ENCODE measurements at regions not wholly inside any gene's neighbourhood (a gene's known extent, or its start where the extent isn't known, plus 50 kb on each side); places are given as distances from the start of the nearest gene placed in this dataset.
"Not testable (repeated sequence)": the region's sequence is repeated elsewhere in the genome, so short reads cannot be mapped to it uniquely, and the experiment has no call there.

- H3K4me1 Mint-ChIP-seq, result peaks cover 0 to 5% of the 10 kb centered on the region in 2 donors
- peaks cover 6 to 11% of the 10 kb centered on the region in 2 donors for H3K27me3 Mint-ChIP-seq
- DNase-seq, result no peak
- H3K36me3 Mint-ChIP-seq, result no peaks in the 10 kb centered on the region
- H3K4me3 Mint-ChIP-seq, result no peak overlapping the region
- ATAC-seq (replicated peaks), result no peak
- H3K27ac Mint-ChIP-seq, result no peak overlapping the region
- no peaks in the 10 kb centered on the region for H3K9me3 Mint-ChIP-seq
These were observed 97.1 kb downstream of the ENC1 start for GRCh38 chr5:74543162-74543995.

- Mint-ChIP-seq H3K36me3 (no peaks in the 10 kb centered on the region), H3K9me3 (no peaks in the 10 kb centered on the region), H3K4me1 (peaks cover 0 to 5% of the 10 kb centered on the region in 2 donors), H3K4me3 (no peak overlapping the region), H3K27ac (no peak overlapping the region), H3K27me3 (peaks cover 11 to 13% of the 10 kb centered on the region in 2 donors)
- DNase-seq (no peak), ATAC-seq (replicated peaks) (no peak)
These were observed 98.0 kb downstream of the ENC1 start for GRCh38 chr5:74542482-74542881.

- Mint-ChIP-seq H3K9me3 (no peaks in the 10 kb centered on the region), H3K4me3 (no peak overlapping the region)
These were observed 99.1 kb downstream of the ENC1 start for GRCh38 chr5:74541381-74541781.

GRCh38 chr5:74540622-74541021 lies 99.9 kb downstream of the ENC1 start:
- DNase-seq, result no peak
- peaks cover 0 to 5% of the 10 kb centered on the region in 2 donors for H3K4me1 Mint-ChIP-seq
- H3K9me3 Mint-ChIP-seq, result no peaks in the 10 kb centered on the region
- no peak overlapping the region for H3K27ac Mint-ChIP-seq
- peaks cover 11 to 14% of the 10 kb centered on the region in 2 donors for H3K27me3 Mint-ChIP-seq
- no peak overlapping the region for H3K4me3 Mint-ChIP-seq
- no peaks in the 10 kb centered on the region for H3K36me3 Mint-ChIP-seq
- ATAC-seq (replicated peaks), result no peak

More at GRCh38 chr5:74541381-74541781, 99.1 kb downstream of the ENC1 start:
- DNase-seq (no peak), ATAC-seq (replicated peaks) (no peak)
- peaks cover 0 to 5% of the 10 kb centered on the region in 2 donors for H3K4me1 Mint-ChIP-seq
- H3K27me3 Mint-ChIP-seq, result peaks cover 11 to 14% of the 10 kb centered on the region in 2 donors
- H3K27ac Mint-ChIP-seq, result no peak overlapping the region
- no peaks in the 10 kb centered on the region for H3K36me3 Mint-ChIP-seq

GRCh38 chr5:74539986-74540385 lies 100.5 kb downstream of the ENC1 start:
- peaks cover 0 to 5% of the 10 kb centered on the region in 2 donors for H3K4me1 Mint-ChIP-seq
- H3K36me3 Mint-ChIP-seq, result no peaks in the 10 kb centered on the region
- no peaks in the 10 kb centered on the region for H3K9me3 Mint-ChIP-seq
- H3K4me3 Mint-ChIP-seq, result no peak overlapping the region
- H3K27me3 Mint-ChIP-seq, result peaks cover 11 to 14% of the 10 kb centered on the region in 2 donors
- no peak for ATAC-seq (replicated peaks)
- H3K27ac Mint-ChIP-seq, result no peak overlapping the region
- DNase-seq, result no peak

- Mint-ChIP-seq H3K9me3 (peaks cover 7 to 10% of the 10 kb centered on the region in 2 donors), H3K4me3 (no peak overlapping the region), H3K27me3 (peaks cover 8 to 11% of the 10 kb centered on the region in 2 donors), H3K27ac (no peak overlapping the region), H3K36me3 (no peaks in the 10 kb centered on the region), H3K4me1 (peaks cover 0 to 3% of the 10 kb centered on the region in 2 donors)
- no peak for DNase-seq
- ATAC-seq (replicated peaks), result no peak
These were observed 102.3 kb downstream of the ENC1 start for GRCh38 chr5:74538206-74538661.

- Mint-ChIP-seq H3K36me3 (no peaks in the 10 kb centered on the region), H3K9me3 (peaks cover 12 to 14% of the 10 kb centered on the region in 2 donors), H3K4me1 (no peaks in the 10 kb centered on the region), H3K27me3 (peaks cover 4 to 7% of the 10 kb centered on the region in 2 donors), H3K27ac (no peak overlapping the region), H3K4me3 (no peak overlapping the region)
- DNase-seq (no peak), ATAC-seq (replicated peaks) (no peak)
These were observed 103.9 kb downstream of the ENC1 start for GRCh38 chr5:74536658-74537057.

- H3K9me3 Mint-ChIP-seq, result peaks cover 14% of the 10 kb centered on the region in 2 donors
- H3K4me3 Mint-ChIP-seq, result no peak overlapping the region
- ATAC-seq (replicated peaks) (no peak), DNase-seq (no peak)
- no peaks in the 10 kb centered on the region for H3K4me1 Mint-ChIP-seq
- no peak overlapping the region for H3K27ac Mint-ChIP-seq
- H3K27me3 Mint-ChIP-seq, result peaks cover 4 to 7% of the 10 kb centered on the region in 2 donors
- no peaks in the 10 kb centered on the region for H3K36me3 Mint-ChIP-seq
These were observed 104.6 kb downstream of the ENC1 start for GRCh38 chr5:74535926-74536325.

GRCh38 chr5:74534397-74535129 lies 106.0 kb downstream of the ENC1 start:
- Mint-ChIP-seq H3K27me3 (peaks cover 5 to 7% of the 10 kb centered on the region in 2 donors), H3K4me1 (no peaks in the 10 kb centered on the region), H3K4me3 (no peak overlapping the region), H3K36me3 (no peaks in the 10 kb centered on the region), H3K27ac (no peak overlapping the region), H3K9me3 (peaks cover 14% of the 10 kb centered on the region in 2 donors)
- ATAC-seq (replicated peaks) (no peak), DNase-seq (no peak)

GRCh38 chr5:74530326-74531050 lies 110.0 kb downstream of the ENC1 start:
- ATAC-seq (replicated peaks) (no peak), DNase-seq (no peak)
- H3K4me1 Mint-ChIP-seq, result peaks cover 0 to 4% of the 10 kb centered on the region in 2 donors

GRCh38 chr5:74529101-74529500 lies 111.4 kb downstream of the ENC1 start:
- no peak for DNase-seq
- Mint-ChIP-seq H3K4me1 (peaks cover 0 to 4% of the 10 kb centered on the region in 2 donors), H3K36me3 (peaks cover 3 to 6% of the 10 kb centered on the region in 2 donors), H3K27me3 (peaks cover 3 to 4% of the 10 kb centered on the region in 2 donors), H3K27ac (no peak overlapping the region), H3K9me3 (peaks cover 16 to 17% of the 10 kb centered on the region in 2 donors), H3K4me3 (no peak overlapping the region)
- no peak for ATAC-seq (replicated peaks)

More at GRCh38 chr5:74530326-74531050, 110.0 kb downstream of the ENC1 start:
- peaks cover 14 to 15% of the 10 kb centered on the region in 2 donors for H3K9me3 Mint-ChIP-seq
- H3K4me3 Mint-ChIP-seq, result no peak overlapping the region
- peaks cover 0 to 3% of the 10 kb centered on the region in 2 donors for H3K27me3 Mint-ChIP-seq
- no peaks in the 10 kb centered on the region for H3K36me3 Mint-ChIP-seq
- H3K27ac Mint-ChIP-seq, result no peak overlapping the region

- peaks cover 9 to 10% of the 10 kb centered on the region in 2 donors for H3K27me3 Mint-ChIP-seq
- DNase-seq (no peak), ATAC-seq (replicated peaks) (no peak)
- peaks cover 17 to 21% of the 10 kb centered on the region in 2 donors for H3K9me3 Mint-ChIP-seq
- H3K4me1 Mint-ChIP-seq, result peaks cover 0 to 4% of the 10 kb centered on the region in 2 donors
- no peak overlapping the region for H3K4me3 Mint-ChIP-seq
- peaks cover 11 to 17% of the 10 kb centered on the region in 2 donors for H3K36me3 Mint-ChIP-seq
- H3K27ac Mint-ChIP-seq, result no peak overlapping the region
These were observed 114.4 kb downstream of the ENC1 start for GRCh38 chr5:74526111-74526510.

- H3K36me3 Mint-ChIP-seq, result peaks cover 11 to 17% of the 10 kb centered on the region in 2 donors
- H3K4me3 Mint-ChIP-seq; ATAC-seq (replicated peaks); H3K4me1 Mint-ChIP-seq; DNase-seq; H3K27ac Mint-ChIP-seq: not testable (repeated sequence)
- peaks cover 17 to 21% of the 10 kb centered on the region in 2 donors for H3K9me3 Mint-ChIP-seq
- H3K27me3 Mint-ChIP-seq, result peaks cover 7 to 10% of the 10 kb centered on the region in 2 donors
These were observed 115.8 kb downstream of the ENC1 start for GRCh38 chr5:74524767-74525166.

- H3K4me3 Mint-ChIP-seq; H3K4me1 Mint-ChIP-seq; H3K27ac Mint-ChIP-seq; DNase-seq; ATAC-seq (replicated peaks): not testable (repeated sequence)
- H3K27me3 Mint-ChIP-seq, result peaks cover 6 to 16% of the 10 kb centered on the region in 2 donors
- H3K36me3 Mint-ChIP-seq, result peaks cover 11 to 17% of the 10 kb centered on the region in 2 donors
- peaks cover 17 to 21% of the 10 kb centered on the region in 2 donors for H3K9me3 Mint-ChIP-seq
These were observed 116.8 kb downstream of the ENC1 start for GRCh38 chr5:74523698-74524097.
